Thyroid gland (tissue), 4 donors: ENCODE measurements at regions not wholly inside any gene's neighbourhood (a gene's known extent, or its start where the extent isn't known, plus 50 kb on each side); places are given as distances from the start of the nearest gene placed in this dataset.

Experiments used
- DNase-seq, 2 donors: peaks; one replicate each; pipeline ENCODE4 v3.0.0-alpha.2; 2019
- H3K27ac ChIP-seq, 3 donors: fragments of 200-600 bp; sonication (generic); 1 replicate in 2 of 3; 2 replicates in 1 of 3; pipeline ENCODE4 v1.5.1; 2016 to 2019; ENCODE audit warnings: mild to moderate bottlenecking in 1 of 3, moderate library complexity in 1 of 3
- H3K27me3 ChIP-seq: fragments of 200-600 bp; sonication (generic); one replicate; pipeline ENCODE4 v1.5.1; 2019
- H3K36me3 ChIP-seq, 2 donors: fragments of 200-600 bp; sonication (generic); one replicate each; pipeline ENCODE4 v1.5.1; 2016 to 2019
- H3K4me1 ChIP-seq, 2 donors: fragments of 200-600 bp; sonication (generic); one replicate each; pipeline ENCODE4 v1.5.1; 2017 to 2019
- H3K4me3 ChIP-seq, 3 donors: fragments of 200-600 bp; sonication (generic); replicated peaks in 1 of 3; 1 replicate in 2 of 3; 2 replicates in 1 of 3; pipeline ENCODE4 v1.5.1; 2016; ENCODE audit warnings: mild to moderate bottlenecking in 1 of 3
- H3K9me3 ChIP-seq: fragments of 200-600 bp; sonication (generic); one replicate; pipeline ENCODE4 v1.5.1; 2017
- CTCF ChIP-seq, 6 experiments: fragments of 200-600 bp in 3 of 6; fragments of 450-650 bp in 3 of 6; sonication (generic) in 3 of 6; IDR thresholded peaks; one replicate each; pipeline ENCODE4 v1.5.1; 2016 to 2019; ENCODE audit warnings: antibody characterized with exemption in 6 of 6, mild to moderate bottlenecking in 2 of 6, inconsistent platforms in 1 of 6, moderate library complexity in 1 of 6
- POLR2A ChIP-seq, 2 donors: fragments of 450-650 bp; IDR thresholded peaks; one replicate each; pipeline ENCODE4 v1.6.1; 2017; ENCODE audit warnings: antibody characterized with exemption in 2 of 2, mild to moderate bottlenecking in 2 of 2, moderate library complexity in 1 of 2
- WGBS, 2 donors: methylation state at CpG; one replicate each; pipeline ENCODE4 v1.1.5; 2017; 5-methylcytosine and 5-hydroxymethylcytosine counted together
- intact Hi-C: fragments of 100-400 bp; cut with DNase I; formaldehyde crosslinking; loops from one replicate; pipeline ENCODE4 v1.15.1; 2023

- H3K4me3 ChIP-seq: no peak overlapping the region
- intact Hi-C loops: no loop called here
- no peak for TF ChIP-seq CTCF (IDR thresholded peaks at IDR 0.05)
- no peak for TF ChIP-seq POLR2A (IDR thresholded peaks at IDR 0.05)
- H3K36me3 ChIP-seq: no peaks in the 10 kb centered on the region
- DNase-seq: no peak
- H3K4me1 ChIP-seq: no peaks in the 10 kb centered on the region
- no peaks in the 10 kb centered on the region for H3K9me3 ChIP-seq
- no peaks in the 10 kb centered on the region for H3K27me3 ChIP-seq
- no peak overlapping the region for H3K27ac ChIP-seq
These were observed 140.9 kb downstream of the MBL2 start for GRCh38 chr10:52631648-52632047.

- Histone ChIP-seq H3K9me3 (no peaks in the 10 kb centered on the region), H3K27me3 (no peaks in the 10 kb centered on the region), H3K27ac (no peak overlapping the region), H3K36me3 (no peaks in the 10 kb centered on the region), H3K4me1 (no peaks in the 10 kb centered on the region), H3K4me3 (no peak overlapping the region)
- intact Hi-C loops: no loop called here
- no peak for DNase-seq
- TF ChIP-seq CTCF (IDR thresholded peaks at IDR 0.05): no peak
- no peak for TF ChIP-seq POLR2A (IDR thresholded peaks at IDR 0.05)
- WGBS, 2 donors: 62 to 65% methylated on average over 3 of the region's 3 CpGs
These were observed 140.0 kb downstream of the MBL2 start for GRCh38 chr10:52632591-52632990.

GRCh38 chr10:52633266-52633665 lies 139.3 kb downstream of the MBL2 start:
- H3K9me3 ChIP-seq: no peaks in the 10 kb centered on the region
- intact Hi-C loops: no loop called here
- H3K27ac ChIP-seq: no peak overlapping the region
- no peaks in the 10 kb centered on the region for H3K4me1 ChIP-seq
- DNase-seq: no peak
- no peak overlapping the region for H3K4me3 ChIP-seq
- no peaks in the 10 kb centered on the region for H3K27me3 ChIP-seq
- H3K36me3 ChIP-seq: no peaks in the 10 kb centered on the region
- WGBS, 2 donors: 87 to 93% methylated on average over 2 of the region's 2 CpGs
- TF ChIP-seq POLR2A (IDR thresholded peaks at IDR 0.05) (no peak), CTCF (IDR thresholded peaks at IDR 0.05) (no peak)

- no peaks in the 10 kb centered on the region for H3K36me3 ChIP-seq
- no peak overlapping the region for H3K4me3 ChIP-seq
- H3K27ac ChIP-seq: no peak overlapping the region
- no peak for TF ChIP-seq POLR2A (IDR thresholded peaks at IDR 0.05)
- TF ChIP-seq CTCF (IDR thresholded peaks at IDR 0.05): no peak
- H3K27me3 ChIP-seq: no peaks in the 10 kb centered on the region
- DNase-seq: no peak
- H3K9me3 ChIP-seq: no peaks in the 10 kb centered on the region
- WGBS, 2 donors: 84 to 86% methylated on average over 1 of the region's 1 CpG
- intact Hi-C loops: no loop called here
- no peaks in the 10 kb centered on the region for H3K4me1 ChIP-seq
These were observed 136.9 kb downstream of the MBL2 start for GRCh38 chr10:52635651-52636050.

GRCh38 chr10:52636874-52637273 lies 135.7 kb downstream of the MBL2 start:
- Histone ChIP-seq H3K4me3 (no peak overlapping the region), H3K36me3 (no peaks in the 10 kb centered on the region), H3K4me1 (no peaks in the 10 kb centered on the region), H3K27ac (no peak overlapping the region), H3K9me3 (no peaks in the 10 kb centered on the region), H3K27me3 (no peaks in the 10 kb centered on the region)
- TF ChIP-seq CTCF (IDR thresholded peaks at IDR 0.05) (no peak), POLR2A (IDR thresholded peaks at IDR 0.05) (no peak)
- no peak for DNase-seq
- intact Hi-C loops: no loop called here
